ENCODE measurements at regions not wholly inside any gene's neighbourhood (a gene's known extent, or its start where the extent isn't known, plus 50 kb on each side); places are given as distances from the start of the nearest gene placed in this dataset.
A peak's percentile ranks its signal among the peaks of the same experiment; 100 is the strongest.

DNA sequence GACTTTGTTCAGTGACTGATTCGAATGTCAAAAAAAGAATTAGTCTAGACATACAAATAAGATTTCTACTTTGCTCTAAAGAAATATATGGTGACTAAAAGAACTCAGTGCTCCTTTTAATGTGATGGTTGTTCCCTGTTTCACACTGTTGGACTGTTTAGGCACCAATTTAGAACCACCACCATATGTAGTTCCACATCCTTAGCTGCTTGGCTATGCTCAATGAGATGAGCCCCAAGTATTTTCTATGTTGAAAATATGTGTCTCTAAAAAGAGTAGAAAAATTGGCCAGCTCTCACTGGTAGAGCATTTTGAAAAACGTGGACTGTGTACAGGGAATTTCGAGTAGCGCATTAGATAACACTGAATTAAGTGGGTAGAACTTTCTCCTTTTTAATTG lies 167.3 kb downstream of the GOLIM4 start:
- H3K9me3 Mint-ChIP-seq: no peaks in the 10 kb centered on the region
- H3K23me2 ChIP-seq (ENCODE audit: insufficient read length, low read depth, low read length, poor library complexity, severe bottlenecking): no peaks in the 10 kb centered on the region

More for the DNA sequence above, 167.3 kb downstream of the GOLIM4 start:
- no peak for DNase-seq
- Histone ChIP-seq H4K20me1 (ENCODE audit: control insufficient read depth, insufficient read depth, insufficient read length) (no peaks in the 10 kb centered on the region), H3K9ac (ENCODE audit: extremely low read depth, insufficient read length, low read length) (no peak overlapping the region), H3K79me2 (ENCODE audit: insufficient read depth, low read length) (no peaks in the 10 kb centered on the region; the same call in 1 of the 2 replicates), H3K23ac (ENCODE audit: insufficient read length, low read depth, low read length) (no peak overlapping the region), H2BK5ac (ENCODE audit: insufficient read length, low read length) (no peak overlapping the region), H4K5ac (ENCODE audit: insufficient read length, low read depth, low read length) (no peak overlapping the region), H3K4ac (ENCODE audit: low read depth, low read length) (no peak overlapping the region), H2BK15ac (ENCODE audit: low read depth, low read length) (no peak overlapping the region), H3K18ac (ENCODE audit: insufficient read length, low read depth, low read length) (no peak overlapping the region), H2AK5ac (ENCODE audit: insufficient read length, low read length) (no peak overlapping the region), H3K27me3 (ENCODE audit: insufficient read depth, low read length) (no peaks in the 10 kb centered on the region), H3K14ac (ENCODE audit: insufficient read depth, low read length) (no peak overlapping the region), H3K4me2 (ENCODE audit: insufficient read depth, insufficient read length, low read length) (no peak overlapping the region), H2BK120ac (ENCODE audit: low read depth, low read length, poor library complexity, severe bottlenecking) (no peak overlapping the region), H3K56ac (ENCODE audit: insufficient read length, low read depth, low read length) (no peak overlapping the region), H2BK12ac (ENCODE audit: insufficient read length, low read depth, low read length) (no peak overlapping the region), H3K27ac (ENCODE audit: insufficient read length, low read depth, low read length) (no peak overlapping the region), H3K79me1 (ENCODE audit: insufficient read depth, low read depth, low read length, poor library complexity, severe bottlenecking) (no peaks in the 10 kb centered on the region), H3K4me1 (ENCODE audit: insufficient read depth, low read length) (no peaks in the 10 kb centered on the region), H2BK20ac (ENCODE audit: low read depth, low read length, poor library complexity, severe bottlenecking) (no peak overlapping the region), H4K91ac (ENCODE audit: insufficient read length, low read depth, low read length) (no peak overlapping the region), H3K9me3 (ENCODE audit: control insufficient read depth, low read depth, low read length) (no peaks in the 10 kb centered on the region), H3T11ph (ENCODE audit: low read length) (no peak overlapping the region), H4K8ac (replicated peaks; ENCODE audit: insufficient read length, low read depth, low read length) (no peak overlapping the region), H2AFZ (ENCODE audit: low read length) (no peak overlapping the region)
- Mint-ChIP-seq H3K4me1 (peaks cover 3 to 16% of the 10 kb centered on the region in 2 experiments; a peak in 3 of 4 replicates), H3K27ac (no peak overlapping the region), H3K4me3 (no peak overlapping the region), H3K36me3 (ENCODE audit: insufficient read depth in 1 of 3, low read depth in 3 of 3) (no peaks in the 10 kb centered on the region), H3K27me3 (ENCODE audit: low read depth) (no peaks in the 10 kb centered on the region)
- no CpG with 5 or more reads among the region's 4 CpGs for WGBS (ENCODE audit: extremely low coverage, insufficient read length, low lambda C conversion rate)
- TF ChIP-seq, protein P1, sequence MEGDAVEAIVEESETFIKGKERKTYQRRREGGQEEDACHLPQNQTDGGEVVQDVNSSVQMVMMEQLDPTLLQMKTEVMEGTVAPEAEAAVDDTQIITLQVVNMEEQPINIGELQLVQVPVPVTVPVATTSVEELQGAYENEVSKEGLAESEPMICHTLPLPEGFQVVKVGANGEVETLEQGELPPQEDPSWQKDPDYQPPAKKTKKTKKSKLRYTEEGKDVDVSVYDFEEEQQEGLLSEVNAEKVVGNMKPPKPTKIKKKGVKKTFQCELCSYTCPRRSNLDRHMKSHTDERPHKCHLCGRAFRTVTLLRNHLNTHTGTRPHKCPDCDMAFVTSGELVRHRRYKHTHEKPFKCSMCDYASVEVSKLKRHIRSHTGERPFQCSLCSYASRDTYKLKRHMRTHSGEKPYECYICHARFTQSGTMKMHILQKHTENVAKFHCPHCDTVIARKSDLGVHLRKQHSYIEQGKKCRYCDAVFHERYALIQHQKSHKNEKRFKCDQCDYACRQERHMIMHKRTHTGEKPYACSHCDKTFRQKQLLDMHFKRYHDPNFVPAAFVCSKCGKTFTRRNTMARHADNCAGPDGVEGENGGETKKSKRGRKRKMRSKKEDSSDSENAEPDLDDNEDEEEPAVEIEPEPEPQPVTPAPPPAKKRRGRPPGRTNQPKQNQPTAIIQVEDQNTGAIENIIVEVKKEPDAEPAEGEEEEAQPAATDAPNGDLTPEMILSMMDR (conservative IDR thresholded peaks at IDR 0.05): 0 out of 3 replicates have a peak, but pooled peaks have one; percentile 8

Data from H9 (cell line).